ENCODE measurements at regions not wholly inside any gene's neighbourhood (a gene's known extent, or its start where the extent isn't known, plus 50 kb on each side); places are given as distances from the start of the nearest gene placed in this dataset.

- H3K27ac Mint-ChIP-seq: no peak overlapping the region
- no peaks in the 10 kb centered on the region for H3K4me1 Mint-ChIP-seq
- no peak for TF ChIP-seq CTCF (conservative IDR thresholded peaks at IDR 0.05)
- Histone ChIP-seq H3K4me1 (ENCODE audit: control insufficient read depth, insufficient read depth, low read length) (no peaks in the 10 kb centered on the region), H3K27me3 (ENCODE audit: control insufficient read depth, insufficient read depth, low read length, poor library complexity, severe bottlenecking) (no peaks in the 10 kb centered on the region), H3K9me3 (ENCODE audit: control insufficient read depth, low read length) (peaks cover 13% of the 10 kb centered on the region), H3K36me3 (ENCODE audit: control insufficient read depth, insufficient read depth, low read length) (no peaks in the 10 kb centered on the region), H3K9ac (ENCODE audit: extremely low read depth, low read length, poor library complexity, severe bottlenecking) (no peak overlapping the region), H3K4me3 (ENCODE audit: low read length) (no peak overlapping the region), H3K27ac (ENCODE audit: low read depth, low read length) (no peak overlapping the region)
- no peak for DNase-seq
- no peaks in the 10 kb centered on the region for H3K36me3 Mint-ChIP-seq (ENCODE audit: low read depth)
- no peak overlapping the region for H3K4me3 Mint-ChIP-seq
- 83 to 86% methylated on average over 1 of the region's 1 CpG for WGBS, 2 experiments (ENCODE audit: insufficient coverage in 1 of 2, insufficient read length in 1 of 2)
- no peaks in the 10 kb centered on the region for H3K27me3 Mint-ChIP-seq (ENCODE audit: insufficient read depth)
- H3K9me3 Mint-ChIP-seq: peaks cover 12% of the 10 kb centered on the region
Observed at GRCh38 chr20:54742193-54742592, 266.8 kb downstream of the DOK5 start.

GRCh38 chr20:54736421-54736820 lies 261.0 kb downstream of the DOK5 start:
- Histone ChIP-seq H3K36me3 (ENCODE audit: control insufficient read depth, insufficient read depth, low read length) (no peaks in the 10 kb centered on the region), H3K27ac (ENCODE audit: low read depth, low read length) (no peak overlapping the region), H3K4me1 (ENCODE audit: control insufficient read depth, insufficient read depth, low read length) (no peaks in the 10 kb centered on the region), H3K27me3 (ENCODE audit: control insufficient read depth, insufficient read depth, low read length, poor library complexity, severe bottlenecking) (no peaks in the 10 kb centered on the region), H3K9me3 (ENCODE audit: control insufficient read depth, low read length) (no peaks in the 10 kb centered on the region), H3K4me3 (ENCODE audit: low read length) (no peak overlapping the region), H3K9ac (ENCODE audit: extremely low read depth, low read length, poor library complexity, severe bottlenecking) (no peak overlapping the region)
- WGBS, 2 experiments (ENCODE audit: insufficient coverage in 1 of 2, insufficient read length in 1 of 2): 87 to 100% methylated on average over 1 to 3 of the region's 4 CpGs
- no peak overlapping the region for H3K4me3 Mint-ChIP-seq
- no peaks in the 10 kb centered on the region for H3K36me3 Mint-ChIP-seq (ENCODE audit: low read depth)
- no peaks in the 10 kb centered on the region for H3K27me3 Mint-ChIP-seq (ENCODE audit: insufficient read depth)
- DNase-seq: no peak
- H3K27ac Mint-ChIP-seq: no peak overlapping the region
- H3K4me1 Mint-ChIP-seq: no peaks in the 10 kb centered on the region
- no peaks in the 10 kb centered on the region for H3K9me3 Mint-ChIP-seq
- TF ChIP-seq CTCF (conservative IDR thresholded peaks at IDR 0.05): no peak

GRCh38 chr20:54733687-54734086 lies 258.3 kb downstream of the DOK5 start:
- no peaks in the 10 kb centered on the region for H3K27me3 ChIP-seq (ENCODE audit: control insufficient read depth, insufficient read depth, low read length, poor library complexity, severe bottlenecking)
- peaks cover 5% of the 10 kb centered on the region for H3K9me3 ChIP-seq (ENCODE audit: control insufficient read depth, low read length)
- H3K27ac ChIP-seq (ENCODE audit: low read depth, low read length): no peak overlapping the region
- Mint-ChIP-seq H3K36me3 (ENCODE audit: low read depth) (no peaks in the 10 kb centered on the region), H3K27ac (no peak overlapping the region), H3K4me3 (no peak overlapping the region), H3K9me3 (no peaks in the 10 kb centered on the region), H3K27me3 (ENCODE audit: insufficient read depth) (no peaks in the 10 kb centered on the region), H3K4me1 (no peaks in the 10 kb centered on the region)
- no peak overlapping the region for H3K4me3 ChIP-seq (ENCODE audit: low read length)
- no peak for TF ChIP-seq CTCF (conservative IDR thresholded peaks at IDR 0.05)
- no peaks in the 10 kb centered on the region for H3K36me3 ChIP-seq (ENCODE audit: control insufficient read depth, insufficient read depth, low read length)
- H3K4me1 ChIP-seq (ENCODE audit: control insufficient read depth, insufficient read depth, low read length): no peaks in the 10 kb centered on the region
- no peak overlapping the region for H3K9ac ChIP-seq (ENCODE audit: extremely low read depth, low read length, poor library complexity, severe bottlenecking)
- DNase-seq: no peak

All from endodermal cell (in vitro differentiated cells).